Erythroblast (primary cell): ENCODE measurements at regions not wholly inside any gene's neighbourhood (a gene's known extent, or its start where the extent isn't known, plus 50 kb on each side); places are given as distances from the start of the nearest gene placed in this dataset.

Experiments used
- GATA1 ChIP-seq: IDR thresholded peaks from 2 replicates; pipeline ENCODE4 v1.6.1; 2011; ENCODE audit warnings: low read depth, mild to moderate bottlenecking, control low read depth, low read length, moderate library complexity
- POLR2A ChIP-seq: IDR thresholded peaks from 2 replicates; pipeline ENCODE4 v1.6.1; 2011; ENCODE audit warnings: mild to moderate bottlenecking, low read length

- no peak for TF ChIP-seq POLR2A
- TF ChIP-seq GATA1: no peak
These were observed 504.5 kb downstream of the XPNPEP1 start for GRCh38 chr10:109418795-109419194.
